GM18909 (cell line): ENCODE measurements at regions not wholly inside any gene's neighbourhood (a gene's known extent, or its start where the extent isn't known, plus 50 kb on each side); places are given as distances from the start of the nearest gene placed in this dataset.
"Not testable (repeated sequence)": the region's sequence is repeated elsewhere in the genome, so short reads cannot be mapped to it uniquely, and the experiment has no call there.

Experiments used
- ATAC-seq: cut with Tn5 transposase; IDR thresholded peaks from one replicate; pipeline ENCODE4 v1.9.1; 2021; ENCODE audit warnings: mild to moderate bottlenecking; ENCODE audit not compliant: unreplicated experiment, poor library complexity

GRCh38 chr1:234790333-234790732, 180.4 kb upstream of the IRF2BP2 start:
- not testable (repeated sequence) for ATAC-seq

GRCh38 chr1:234787011-234787584, 177.1 kb upstream of the IRF2BP2 start:
- not testable (repeated sequence) for ATAC-seq

- ATAC-seq = not testable (repeated sequence)
Observed at GRCh38 chr1:234785922-234786321, 175.9 kb upstream of the IRF2BP2 start.

GRCh38 chr1:234785471-234785919, 175.5 kb upstream of the IRF2BP2 start:
- ATAC-seq = not testable (repeated sequence)

GRCh38 chr1:234784108-234784507, 174.1 kb upstream of the IRF2BP2 start:
- ATAC-seq = not testable (repeated sequence)

GRCh38 chr1:234782791-234783190, 172.8 kb upstream of the IRF2BP2 start:
- no peak for ATAC-seq

GRCh38 chr1:234782105-234782751, 172.2 kb upstream of the IRF2BP2 start:
- no peak for ATAC-seq

- no peak for ATAC-seq
Observed at GRCh38 chr1:234781241-234782065, 171.5 kb upstream of the IRF2BP2 start.

GRCh38 chr1:234780531-234781162, 170.7 kb upstream of the IRF2BP2 start:
- no peak for ATAC-seq

- no peak for ATAC-seq
Observed at GRCh38 chr1:234780112-234780511, 170.1 kb upstream of the IRF2BP2 start.

GRCh38 chr1:234779600-234779999, 169.6 kb upstream of the IRF2BP2 start:
- not testable (repeated sequence) for ATAC-seq

- ATAC-seq = no peak
Observed at GRCh38 chr1:234779160-234779538, 169.2 kb upstream of the IRF2BP2 start.

GRCh38 chr1:234778221-234779159, 168.5 kb upstream of the IRF2BP2 start:
- no peak for ATAC-seq

- ATAC-seq = no peak
Observed at GRCh38 chr1:234777856-234778220, 167.9 kb upstream of the IRF2BP2 start.

GRCh38 chr1:234776876-234777855, 167.2 kb upstream of the IRF2BP2 start:
- no peak for ATAC-seq

GRCh38 chr1:234776256-234776875, 166.4 kb upstream of the IRF2BP2 start:
- no peak for ATAC-seq

GRCh38 chr1:234775477-234776246, 165.7 kb upstream of the IRF2BP2 start:
- ATAC-seq = no peak
